Upper lobe of right lung (tissue), 1 donor: ENCODE measurements at regions not wholly inside any gene's neighbourhood (a gene's known extent, or its start where the extent isn't known, plus 50 kb on each side); places are given as distances from the start of the nearest gene placed in this dataset.
A peak's percentile ranks its signal among the peaks of the same experiment; 100 is the strongest.

Source experiments
- ATAC-seq: fragments of 200-7000 bp; cut with Tn5 transposase; one replicate; pipeline ENCODE4 v1.9.1; 2020; ENCODE audit warnings: mild to moderate bottlenecking, moderate library complexity
- DNase-seq: peaks from one replicate; pipeline ENCODE4 v3.0.0-alpha.2; 2020
- H3K27ac ChIP-seq: fragments of 200-600 bp; one replicate; pipeline ENCODE4 v1.8.0; 2022
- H3K27me3 ChIP-seq: fragments of 200-600 bp; one replicate; pipeline ENCODE4 v1.8.0; 2022; ENCODE audit warnings: mild to moderate bottlenecking
- H3K36me3 ChIP-seq: fragments of 200-600 bp; one replicate; pipeline ENCODE4 v1.8.0; 2022
- H3K4me1 ChIP-seq: fragments of 200-600 bp; one replicate; pipeline ENCODE4 v1.8.0; 2022
- H3K4me3 ChIP-seq: fragments of 200-600 bp; one replicate; pipeline ENCODE4 v1.8.0; 2022; ENCODE audit warnings: mild to moderate bottlenecking
- H3K9me3 ChIP-seq: fragments of 200-600 bp; one replicate; pipeline ENCODE4 v1.8.0; 2022
- intact Hi-C: fragments of 100-400 bp; cut with DNase I; formaldehyde crosslinking; loops from one replicate; pipeline ENCODE4 v1.11.0; 2022
- TF ChIP-seq, protein P1 (sequence below): fragments of 200-600 bp; IDR thresholded peaks from one replicate; pipeline ENCODE4 v1.8.0; 2022; ENCODE audit warnings: antibody characterized with exemption
- donor health status: DM: no; HTN: yes; CAD: no; lungs with severe emphysema.

DNA sequence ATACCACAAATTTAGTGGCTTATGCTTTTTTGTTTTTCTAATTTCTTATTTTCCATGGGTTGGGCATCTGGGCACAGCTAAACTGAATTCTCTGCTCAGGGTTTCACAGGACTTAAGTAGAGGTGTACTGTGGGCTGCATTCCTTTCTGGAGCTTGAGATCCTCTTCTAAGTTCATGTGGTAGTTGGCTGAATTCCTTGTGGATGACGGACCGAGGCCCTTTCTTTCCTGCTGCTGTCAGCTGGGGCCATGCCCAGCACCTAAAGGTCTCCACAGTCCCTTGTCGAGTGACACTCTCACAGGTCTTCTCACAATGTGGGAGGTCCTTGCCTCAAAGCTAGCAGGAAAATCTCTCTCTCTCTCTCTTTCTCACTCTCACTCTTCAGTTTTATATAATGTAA lies 433.5 kb upstream of the LRATD1 start:
- H3K4me1 ChIP-seq, result no peaks in the 10 kb centered on the region
- H3K27ac ChIP-seq, result no peak overlapping the region
- no peaks in the 10 kb centered on the region for H3K27me3 ChIP-seq
- ATAC-seq, result peak; percentile 90
- no peaks in the 10 kb centered on the region for H3K9me3 ChIP-seq
- no peak overlapping the region for H3K4me3 ChIP-seq
- DNase-seq, result no peak
- intact Hi-C loops, result no loop called here
- H3K36me3 ChIP-seq, result no peaks in the 10 kb centered on the region
- TF ChIP-seq, protein P1, sequence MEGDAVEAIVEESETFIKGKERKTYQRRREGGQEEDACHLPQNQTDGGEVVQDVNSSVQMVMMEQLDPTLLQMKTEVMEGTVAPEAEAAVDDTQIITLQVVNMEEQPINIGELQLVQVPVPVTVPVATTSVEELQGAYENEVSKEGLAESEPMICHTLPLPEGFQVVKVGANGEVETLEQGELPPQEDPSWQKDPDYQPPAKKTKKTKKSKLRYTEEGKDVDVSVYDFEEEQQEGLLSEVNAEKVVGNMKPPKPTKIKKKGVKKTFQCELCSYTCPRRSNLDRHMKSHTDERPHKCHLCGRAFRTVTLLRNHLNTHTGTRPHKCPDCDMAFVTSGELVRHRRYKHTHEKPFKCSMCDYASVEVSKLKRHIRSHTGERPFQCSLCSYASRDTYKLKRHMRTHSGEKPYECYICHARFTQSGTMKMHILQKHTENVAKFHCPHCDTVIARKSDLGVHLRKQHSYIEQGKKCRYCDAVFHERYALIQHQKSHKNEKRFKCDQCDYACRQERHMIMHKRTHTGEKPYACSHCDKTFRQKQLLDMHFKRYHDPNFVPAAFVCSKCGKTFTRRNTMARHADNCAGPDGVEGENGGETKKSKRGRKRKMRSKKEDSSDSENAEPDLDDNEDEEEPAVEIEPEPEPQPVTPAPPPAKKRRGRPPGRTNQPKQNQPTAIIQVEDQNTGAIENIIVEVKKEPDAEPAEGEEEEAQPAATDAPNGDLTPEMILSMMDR, result no peak

DNA sequence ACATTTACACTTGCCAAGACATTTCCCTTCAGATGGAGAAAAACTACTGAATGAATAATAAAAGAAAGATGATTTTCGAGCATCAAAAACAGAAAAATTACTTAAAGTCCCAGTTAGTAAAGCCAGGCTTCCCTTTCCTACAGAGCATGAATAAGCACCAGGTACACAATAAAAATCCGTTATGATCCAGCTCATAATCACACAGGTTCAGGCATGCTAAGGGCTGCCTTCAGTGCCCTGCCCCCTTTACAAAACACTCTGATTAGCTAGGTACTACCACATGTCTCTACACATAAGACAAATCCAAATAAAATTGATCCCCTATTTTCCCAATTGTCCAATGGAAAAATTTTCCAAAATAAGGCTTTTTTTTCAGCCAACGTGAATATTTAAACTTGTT lies 413.2 kb upstream of the LRATD1 start:
- TF ChIP-seq, protein P1, result no peak
- Histone ChIP-seq H3K9me3 (no peaks in the 10 kb centered on the region), H3K4me3 (no peak overlapping the region), H3K4me1 (no peaks in the 10 kb centered on the region), H3K36me3 (no peaks in the 10 kb centered on the region), H3K27me3 (no peaks in the 10 kb centered on the region), H3K27ac (no peak overlapping the region)
- ATAC-seq (no peak), DNase-seq (no peak)
- intact Hi-C loops, result no loop called here

DNA sequence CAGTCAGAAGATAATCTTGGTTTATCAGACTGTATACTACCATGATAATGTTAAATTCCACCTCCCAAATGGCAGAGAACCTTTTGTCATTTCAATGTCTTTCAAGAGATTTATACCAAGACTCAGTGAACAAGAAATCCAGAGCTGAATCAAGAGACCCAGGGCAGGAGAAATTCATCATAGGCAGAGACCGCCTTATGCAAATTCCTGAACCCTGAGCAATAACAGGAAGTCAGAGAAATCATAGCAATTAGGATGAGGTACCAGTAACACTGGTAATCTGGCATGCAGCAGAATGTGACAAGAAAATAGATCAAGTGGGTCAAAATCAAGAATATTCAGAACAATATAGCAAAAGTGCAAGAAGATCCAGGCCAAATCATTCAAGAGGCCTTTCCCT lies 412.4 kb upstream of the LRATD1 start:
- TF ChIP-seq, protein P1, result no peak
- no peak overlapping the region for H3K4me3 ChIP-seq
- ATAC-seq, result no peak
- intact Hi-C loops, result no loop called here
- DNase-seq, result no peak
- no peaks in the 10 kb centered on the region for H3K27me3 ChIP-seq
- no peaks in the 10 kb centered on the region for H3K36me3 ChIP-seq
- no peaks in the 10 kb centered on the region for H3K4me1 ChIP-seq
- H3K27ac ChIP-seq, result no peak overlapping the region
- no peaks in the 10 kb centered on the region for H3K9me3 ChIP-seq

DNA sequence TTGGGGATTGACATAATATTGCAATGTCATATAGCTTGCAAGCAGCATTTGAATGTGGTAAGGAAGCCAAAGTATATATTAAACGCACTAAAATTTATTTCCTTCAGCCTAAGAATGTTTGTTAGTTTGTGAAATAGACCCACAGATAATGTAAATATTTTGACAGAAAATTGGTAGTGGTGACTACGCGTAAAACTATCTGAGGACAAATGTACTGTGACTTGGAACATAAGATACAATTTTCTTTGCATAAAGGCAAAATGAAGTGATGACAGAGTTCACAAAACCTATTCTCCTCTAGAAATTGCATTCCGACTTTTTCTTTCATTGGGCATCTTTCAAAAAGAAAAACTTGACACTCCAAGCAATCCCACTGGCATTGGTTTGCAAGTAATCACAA lies 411.1 kb upstream of the LRATD1 start:
- intact Hi-C loops, result no loop called here
- no peak overlapping the region for H3K27ac ChIP-seq
- no peak for ATAC-seq

DNA sequence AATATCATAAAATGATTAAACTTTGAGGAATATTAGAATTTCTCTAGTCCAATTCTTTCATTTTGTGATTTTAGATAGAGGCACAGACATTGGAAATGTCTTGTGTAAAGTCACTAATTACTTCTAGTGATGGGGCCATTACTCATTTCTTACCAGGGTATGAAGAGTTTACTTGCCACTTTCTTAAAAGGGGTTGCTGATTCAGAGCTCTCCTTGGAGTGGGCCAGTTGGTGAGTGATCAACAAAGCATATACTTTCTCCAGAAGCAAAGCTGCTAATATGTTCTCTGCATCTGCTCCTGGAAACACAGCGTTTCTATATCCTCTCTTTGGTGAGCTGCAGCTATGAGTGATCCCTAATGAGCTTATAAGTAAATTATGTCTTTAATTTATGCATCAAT lies 408.9 kb upstream of the LRATD1 start:
- no peaks in the 10 kb centered on the region for H3K36me3 ChIP-seq
- no peak overlapping the region for H3K4me3 ChIP-seq
- H3K27me3 ChIP-seq, result no peaks in the 10 kb centered on the region
- no peaks in the 10 kb centered on the region for H3K9me3 ChIP-seq
- ATAC-seq (no peak), DNase-seq (no peak)
- TF ChIP-seq, protein P1, result no peak
- H3K27ac ChIP-seq, result no peak overlapping the region
- intact Hi-C loops, result no loop called here
- no peaks in the 10 kb centered on the region for H3K4me1 ChIP-seq

More for the DNA sequence above, 411.1 kb upstream of the LRATD1 start:
- TF ChIP-seq, protein P1, result no peak
- Histone ChIP-seq H3K9me3 (no peaks in the 10 kb centered on the region), H3K27me3 (no peaks in the 10 kb centered on the region), H3K4me1 (no peaks in the 10 kb centered on the region), H3K4me3 (no peak overlapping the region), H3K36me3 (no peaks in the 10 kb centered on the region)
- DNase-seq, result no peak

DNA sequence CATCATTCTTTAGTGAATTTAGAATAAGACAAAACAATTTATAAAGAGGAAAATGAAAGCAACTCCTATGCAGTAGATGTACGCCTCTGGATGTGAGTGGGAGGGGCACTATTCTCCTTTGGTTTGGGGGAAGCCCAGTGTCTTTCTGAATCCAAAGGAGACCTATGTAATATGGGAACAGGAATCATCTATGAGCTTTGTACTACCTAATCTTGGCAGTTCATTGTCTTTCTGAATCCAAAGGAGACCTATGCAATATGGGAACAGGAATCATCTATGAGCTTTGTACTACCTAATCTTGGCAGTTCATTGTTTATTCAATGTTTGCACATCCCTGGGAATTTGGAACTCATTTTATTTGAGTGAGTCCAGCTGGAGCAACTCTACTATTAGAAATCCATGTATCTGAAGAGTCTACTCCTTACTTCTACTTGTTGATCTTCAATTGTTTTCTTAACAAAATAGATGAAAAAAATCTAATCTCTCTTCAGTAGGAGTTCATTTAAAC lies 401.1 kb upstream of the LRATD1 start:
- Histone ChIP-seq H3K4me3 (no peak overlapping the region), H3K9me3 (no peaks in the 10 kb centered on the region), H3K27ac (no peak overlapping the region), H3K27me3 (no peaks in the 10 kb centered on the region), H3K4me1 (no peaks in the 10 kb centered on the region), H3K36me3 (no peaks in the 10 kb centered on the region)
- intact Hi-C loops, result no loop called here
- ATAC-seq, result no peak
- DNase-seq, result no peak
- TF ChIP-seq, protein P1, result no peak
